ENCODE measurements at regions not wholly inside any gene's neighbourhood (a gene's known extent, or its start where the extent isn't known, plus 50 kb on each side); places are given as distances from the start of the nearest gene placed in this dataset.
"Not testable (repeated sequence)": the region's sequence is repeated elsewhere in the genome, so short reads cannot be mapped to it uniquely, and the experiment has no call there.

DNA sequence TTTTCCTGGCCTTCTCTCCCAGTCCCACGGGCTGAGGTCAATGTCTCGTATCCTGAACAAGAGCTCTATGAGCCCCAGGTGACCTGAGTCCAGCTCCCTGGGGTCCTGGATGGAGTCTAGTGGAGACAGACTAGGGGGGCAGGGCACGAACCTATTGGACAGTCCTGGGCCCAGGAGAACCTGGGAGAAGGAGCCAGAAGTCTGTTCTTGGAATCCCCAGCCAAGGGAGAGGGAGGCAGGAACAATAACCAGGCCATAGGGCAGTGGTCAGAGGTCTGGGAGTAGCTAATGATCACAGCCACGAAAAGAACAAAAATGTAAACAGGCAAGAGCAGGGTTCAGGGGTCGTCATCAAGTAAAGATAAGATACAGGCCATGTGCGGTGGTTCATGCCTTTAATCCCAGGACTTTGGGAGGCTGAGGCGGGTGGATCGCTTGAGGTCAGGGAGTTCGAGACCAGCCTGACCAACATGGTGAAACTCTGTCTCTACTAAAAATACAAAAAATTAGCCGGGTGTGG, 60.8 kb downstream of the COPRS start:
- CTCF ChIA-PET, result interaction anchor here (1.0 kb wide), 1 partner anchor 10 kb away, joined by 3 read pairs; no protein-coding TSS in a partner anchor
- POLR2A ChIA-PET, result no interaction called here
- no peak for DNase-seq (ENCODE audit: extremely low spot score)
- TF ChIP-seq, protein P1, sequence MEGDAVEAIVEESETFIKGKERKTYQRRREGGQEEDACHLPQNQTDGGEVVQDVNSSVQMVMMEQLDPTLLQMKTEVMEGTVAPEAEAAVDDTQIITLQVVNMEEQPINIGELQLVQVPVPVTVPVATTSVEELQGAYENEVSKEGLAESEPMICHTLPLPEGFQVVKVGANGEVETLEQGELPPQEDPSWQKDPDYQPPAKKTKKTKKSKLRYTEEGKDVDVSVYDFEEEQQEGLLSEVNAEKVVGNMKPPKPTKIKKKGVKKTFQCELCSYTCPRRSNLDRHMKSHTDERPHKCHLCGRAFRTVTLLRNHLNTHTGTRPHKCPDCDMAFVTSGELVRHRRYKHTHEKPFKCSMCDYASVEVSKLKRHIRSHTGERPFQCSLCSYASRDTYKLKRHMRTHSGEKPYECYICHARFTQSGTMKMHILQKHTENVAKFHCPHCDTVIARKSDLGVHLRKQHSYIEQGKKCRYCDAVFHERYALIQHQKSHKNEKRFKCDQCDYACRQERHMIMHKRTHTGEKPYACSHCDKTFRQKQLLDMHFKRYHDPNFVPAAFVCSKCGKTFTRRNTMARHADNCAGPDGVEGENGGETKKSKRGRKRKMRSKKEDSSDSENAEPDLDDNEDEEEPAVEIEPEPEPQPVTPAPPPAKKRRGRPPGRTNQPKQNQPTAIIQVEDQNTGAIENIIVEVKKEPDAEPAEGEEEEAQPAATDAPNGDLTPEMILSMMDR (IDR thresholded peaks at IDR 0.05; ENCODE audit: control extremely low read depth, extremely low read depth, low read depth, missing control alignments), result no peak

DNA sequence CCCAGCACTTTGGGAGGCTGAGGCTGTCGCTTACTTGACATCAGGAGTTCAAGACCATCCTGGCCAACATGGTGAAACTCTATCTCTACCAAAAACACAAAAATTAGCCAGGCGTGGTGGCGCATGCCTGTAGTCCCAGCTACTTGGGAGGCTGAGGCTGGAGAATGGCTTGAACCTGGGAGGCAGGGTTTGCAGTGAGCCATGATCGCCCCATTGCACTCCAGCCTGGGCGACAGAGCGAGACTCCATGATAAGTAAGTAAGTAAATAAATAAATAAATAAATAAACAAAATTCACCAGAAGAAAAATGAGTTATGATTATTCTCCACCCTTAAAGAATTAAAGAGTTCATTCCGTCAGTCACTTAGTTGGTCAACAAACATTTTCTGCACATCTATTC, 63.1 kb downstream of the COPRS start:
- POLR2A ChIA-PET; CTCF ChIA-PET; DNase-seq (ENCODE audit: extremely low spot score): not testable (repeated sequence)

DNA sequence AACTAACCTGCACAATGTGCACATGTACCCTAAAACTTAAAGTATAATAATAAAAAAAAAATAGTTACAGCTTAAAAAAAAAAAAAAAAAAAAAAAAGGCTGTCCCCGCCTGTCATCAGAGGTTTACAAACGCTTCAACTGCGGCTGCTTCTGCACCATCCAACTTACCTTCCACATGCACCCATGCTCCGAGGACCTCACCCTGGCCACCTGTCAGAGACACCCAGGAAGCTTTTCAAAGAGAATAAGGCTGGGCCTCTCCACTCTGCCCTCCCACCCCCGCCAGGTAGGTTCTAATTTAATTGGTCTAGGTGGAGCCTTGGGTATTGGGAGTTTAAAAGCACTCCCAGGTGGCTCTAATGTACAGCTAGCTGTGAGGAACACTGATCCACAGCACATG, 64.9 kb downstream of the COPRS start:
- TF ChIP-seq, protein P1 (IDR thresholded peaks at IDR 0.05; ENCODE audit: control extremely low read depth, extremely low read depth, low read depth, missing control alignments), result no peak
- no peak for DNase-seq (ENCODE audit: extremely low spot score)
- ChIA-PET POLR2A (no interaction called here), CTCF (no interaction called here)

DNA sequence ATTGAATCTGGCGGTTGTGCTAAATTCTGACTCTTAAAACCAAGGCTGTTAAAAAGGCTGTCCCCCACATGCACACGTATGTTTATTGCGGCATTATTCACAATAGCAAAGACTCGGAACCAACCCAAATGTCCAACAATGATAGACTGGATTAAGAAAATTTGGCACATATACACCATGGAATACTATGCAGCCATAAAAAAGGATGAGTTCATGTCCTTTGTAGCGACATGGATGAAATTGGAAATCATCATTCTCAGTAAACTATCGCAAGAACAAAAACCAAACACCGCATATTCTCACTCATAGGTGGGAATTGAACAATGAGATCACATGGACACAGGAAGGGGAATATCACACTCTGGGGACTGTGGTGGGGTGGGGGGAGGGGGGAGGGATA, 65.4 kb downstream of the COPRS start:
- DNase-seq (ENCODE audit: extremely low spot score); POLR2A ChIA-PET; CTCF ChIA-PET: not testable (repeated sequence)

DNA sequence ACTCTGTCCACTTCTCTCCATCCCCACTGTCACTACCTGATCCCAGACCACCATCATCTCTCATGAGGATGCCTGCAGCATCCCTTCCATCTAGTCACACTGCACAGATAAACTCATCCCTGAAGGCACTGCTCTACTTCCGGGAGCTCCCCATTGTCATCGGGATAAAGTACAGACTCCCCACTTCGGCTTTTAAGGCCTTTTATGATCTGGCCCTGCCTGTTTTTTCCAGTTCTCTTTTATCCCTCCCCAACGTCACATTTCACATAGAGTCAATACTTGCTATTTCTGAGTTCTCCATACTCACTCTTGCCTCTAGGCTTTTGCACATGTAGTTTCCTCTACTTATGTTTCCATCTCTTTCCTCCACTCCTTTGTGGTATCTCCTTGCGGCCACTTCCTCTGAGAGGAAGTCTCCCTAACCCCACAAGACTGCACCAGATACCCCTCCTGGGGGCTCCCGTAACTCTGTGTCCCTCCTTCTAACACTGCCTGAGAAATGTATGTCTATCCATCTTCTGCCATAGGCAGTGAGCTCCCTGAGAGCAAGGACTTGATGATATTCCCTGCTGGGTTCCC, 66.9 kb downstream of the COPRS start:
- no peak for DNase-seq (ENCODE audit: extremely low spot score)
- ChIA-PET POLR2A (no interaction called here), CTCF (no interaction called here)
- TF ChIP-seq, protein P1 (IDR thresholded peaks at IDR 0.05; ENCODE audit: control extremely low read depth, extremely low read depth, low read depth, missing control alignments), result no peak

DNA sequence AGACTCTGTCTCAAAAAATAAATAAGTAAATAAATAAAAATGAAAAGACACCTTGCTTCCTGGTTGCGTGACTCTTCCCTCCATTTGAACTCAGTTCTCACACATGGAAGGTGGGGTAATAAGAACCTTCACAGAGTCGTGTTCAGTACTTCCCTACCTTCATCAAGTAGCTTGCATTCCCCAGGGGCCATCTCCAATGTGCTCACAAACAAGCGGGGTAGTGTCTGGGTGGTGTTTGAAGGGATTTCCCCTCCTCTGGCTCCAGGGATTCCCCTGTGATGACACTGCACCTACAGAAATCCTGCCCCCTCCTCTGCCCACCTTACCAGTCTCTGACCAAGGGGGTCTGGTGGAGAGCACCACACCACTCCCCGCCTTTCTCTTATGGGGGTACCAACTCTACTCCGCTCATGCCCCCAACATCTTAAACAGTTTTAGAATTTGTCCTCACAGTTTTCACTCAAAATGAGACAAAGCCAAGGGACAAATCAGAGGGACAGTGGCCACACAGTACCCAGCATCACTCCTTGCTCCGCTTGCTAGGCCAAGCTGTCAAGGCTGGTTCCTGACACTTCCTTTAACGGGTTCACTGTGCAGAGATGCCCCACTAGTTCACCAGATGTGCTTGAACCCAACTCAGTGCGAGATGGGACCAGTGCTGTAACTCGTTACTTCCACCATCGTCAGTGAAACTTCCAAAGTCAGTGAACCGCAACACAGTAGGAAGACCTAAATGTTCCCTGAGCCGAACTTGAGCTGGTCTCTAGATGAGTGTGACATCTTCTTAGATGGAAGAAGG, 69.1 kb downstream of the COPRS start:
- TF ChIP-seq, protein P1 (IDR thresholded peaks at IDR 0.05; ENCODE audit: control extremely low read depth, extremely low read depth, low read depth, missing control alignments), result no peak
- CTCF ChIA-PET, result interaction anchor here (1.0 to 1.5 kb wide), 2 partner anchors 13 to 15 kb away, joined by 3 to 6 read pairs; no protein-coding TSS in a partner anchor
- POLR2A ChIA-PET, result no interaction called here
- DNase-seq (ENCODE audit: extremely low spot score), result peak; percentile 49

DNA sequence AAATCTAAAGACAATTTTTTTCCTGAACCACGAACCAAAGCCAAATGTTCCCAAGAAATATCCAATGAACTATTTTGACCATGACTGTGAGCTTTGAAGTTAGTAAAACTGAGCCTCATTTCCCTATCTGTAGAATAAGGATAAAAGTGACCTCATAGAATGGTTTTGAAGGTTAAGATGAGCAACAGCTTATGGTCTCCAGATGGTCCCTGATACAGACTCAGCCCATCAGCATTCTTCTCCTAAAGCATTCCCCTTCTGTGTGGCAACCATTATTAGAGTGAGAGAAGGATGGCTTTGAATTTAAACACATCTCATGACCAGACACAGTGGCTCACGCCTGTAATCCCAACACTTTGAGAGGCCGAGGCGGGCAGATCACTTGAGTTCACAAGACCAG, 70.1 kb downstream of the COPRS start:
- DNase-seq (ENCODE audit: extremely low spot score), result no peak
- ChIA-PET CTCF (interaction anchor here (1.5 kb wide), 1 partner anchor 16 kb away, joined by 6 read pairs; no protein-coding TSS in a partner anchor), POLR2A (no interaction called here)
- TF ChIP-seq, protein P1 (IDR thresholded peaks at IDR 0.05; ENCODE audit: control extremely low read depth, extremely low read depth, low read depth, missing control alignments), result no peak

Measured in GM10248 (cell line).